HepG2 (cell line): ENCODE measurements at regions not wholly inside any gene's neighbourhood (a gene's known extent, or its start where the extent isn't known, plus 50 kb on each side); places are given as distances from the start of the nearest gene placed in this dataset.

Source experiments
- ATAC-seq: fragments of 200-7000 bp; cut with Tn5 transposase; 3 replicates; pipeline ENCODE4 v1.9.1; 2020; ENCODE audit warnings: mild to moderate bottlenecking, moderate library complexity
- BruUV-seq: library from RNA; stranded (reverse); fragments of 400-500 nt; replicated peaks from 2 replicates; lab custom pipeline; 2021; lab: Mats Ljungman, UMichigan
- CTCF ChIA-PET: fragments of 300-600 bp; formaldehyde crosslinking; extraction: SDS; loops from one replicate; lab custom pipeline; 2021; ENCODE audit warnings: low total read pairs, inconsistent platforms, low intra/inter-chr PET ratio; lab: Yijun Ruan, JAX
- POLR2A ChIA-PET: fragments of 350-600 bp; sonication (Branson Sonifier 250); formaldehyde crosslinking; loops from one replicate; lab custom pipeline; 2020; ENCODE audit warnings: antibody characterized with exemption, inconsistent platforms; lab: Yijun Ruan, JAX
- DNase-seq: peaks from one replicate; pipeline ENCODE4 v3.0.0-alpha.2; 2015; ENCODE audit warnings: low spot score
- FAIRE-seq: peaks from 3 replicates; lab custom pipeline; 2011; peaks lifted over from hg19 to GRCh38; lab: Jason Lieb, UNC
- H2AFZ ChIP-seq: one replicate; pipeline ENCODE4 v1.6.1; 2011; ENCODE audit warnings: low read length, inconsistent platforms
- H3K27ac ChIP-seq: fragments of 300-600 bp; 3 replicates; pipeline ENCODE4 v1.8.0; 2011; ENCODE audit warnings: mixed run types, mild to moderate bottlenecking, mixed read lengths, low read length, inconsistent platforms; ENCODE audit not compliant: insufficient read depth; ENCODE audit errors: extremely low read length
- H3K27me3 ChIP-seq, 2 experiments: fragments of 200-600 bp in 1 of 2; 2 replicates in 1 of 2; 3 replicates in 1 of 2; pipeline versions ENCODE4 v1.6.0 to v1.8.0; 2011; ENCODE audit warnings: low read length in 2 of 2, mild to moderate bottlenecking in 2 of 2, moderate library complexity in 2 of 2, inconsistent platforms in 1 of 2; ENCODE audit not compliant: insufficient read depth in 2 of 2, control insufficient read depth in 1 of 2
- H3K36me3 ChIP-seq, 2 experiments: fragments of 200-600 bp in 1 of 2; replicated peaks in 1 of 2; 2 replicates in 1 of 2; 3 replicates in 1 of 2; pipeline versions ENCODE4 v1.5.1 to v1.8.0; 2011; ENCODE audit warnings: low read length in 2 of 2, inconsistent platforms in 1 of 2; ENCODE audit not compliant: insufficient read depth in 2 of 2, control insufficient read depth in 1 of 2
- H3K4me1 ChIP-seq: 2 replicates; pipeline ENCODE4 v1.5.1; 2012; ENCODE audit warnings: low read length, inconsistent platforms; ENCODE audit not compliant: insufficient read depth
- H3K4me2 ChIP-seq: 2 replicates; pipeline ENCODE4 v1.6.0; 2011; ENCODE audit warnings: low read depth, low read length, inconsistent platforms
- H3K4me3 ChIP-seq, 3 experiments: fragments of 200-600 bp in 1 of 3; sonication (generic), shearing (Covaris generic) in 1 of 3; replicated peaks in 1 of 3; 2 replicates each; pipeline ENCODE4 v1.5.1; 2011 to 2016; ENCODE audit warnings: low read length in 3 of 3, inconsistent platforms in 2 of 3, low read depth in 2 of 3, mild to moderate bottlenecking in 2 of 3, control low read depth in 1 of 3, mixed read lengths in 1 of 3; ENCODE audit not compliant: insufficient read depth in 1 of 3
- H3K79me2 ChIP-seq: one replicate; pipeline ENCODE4 v1.6.1; 2011; ENCODE audit warnings: low read length, inconsistent platforms; ENCODE audit not compliant: insufficient read depth
- H3K9ac ChIP-seq: 2 replicates; pipeline ENCODE4 v1.6.0; 2011; ENCODE audit warnings: mild to moderate bottlenecking, low read depth, low read length, inconsistent platforms; ENCODE audit not compliant: insufficient read depth
- H3K9me3 ChIP-seq: 2 replicates; pipeline ENCODE4 v1.5.1; 2012; ENCODE audit warnings: mild to moderate bottlenecking, low read length
- H4K20me1 ChIP-seq: 2 replicates; pipeline ENCODE4 v1.6.0; 2011; ENCODE audit warnings: inconsistent platforms, mild to moderate bottlenecking, low read length, moderate library complexity; ENCODE audit not compliant: insufficient read depth
- ATF6 ChIP-seq: sonication (generic); formaldehyde crosslinking; conservative IDR thresholded peaks from 2 replicates; pipeline ENCODE4 v1.4.0; 2020; ENCODE audit warnings: missing genetic modification reagents
- ATF7-NPFF ChIP-seq: sonication (generic); formaldehyde crosslinking; IDR thresholded peaks from 2 replicates; pipeline ENCODE4 v1.8.1; 2023; ENCODE audit warnings: mild to moderate bottlenecking, low read depth, missing genetic modification reagents, moderate library complexity
- CC2D1A ChIP-seq: sonication (generic); formaldehyde crosslinking; IDR thresholded peaks from 2 replicates; pipeline ENCODE4 v1.8.1; 2023; ENCODE audit warnings: mild to moderate bottlenecking, missing genetic modification reagents
- FOXO1 ChIP-seq: sonication (generic); formaldehyde crosslinking; IDR thresholded peaks from 2 replicates; pipeline ENCODE4 v1.4.0; 2020; ENCODE audit warnings: missing genetic modification reagents
- LCORL ChIP-seq, 2 experiments: fragments of 450-650 bp in 1 of 2; sonication (generic) in 1 of 2; formaldehyde crosslinking in 1 of 2; IDR thresholded peaks; 2 replicates each; pipeline versions ENCODE4 v1.5.0 to v1.6.1; 2017 to 2020; ENCODE audit warnings: antibody characterized with exemption in 1 of 2, missing genetic modification reagents in 1 of 2
- PRMT3 ChIP-seq: sonication (generic); formaldehyde crosslinking; IDR thresholded peaks from 2 replicates; pipeline ENCODE4 v1.8.1; 2022; ENCODE audit warnings: low read depth, mild to moderate bottlenecking, moderate library complexity, missing genetic modification reagents, borderline replicate concordance
- ZNF609 ChIP-seq: sonication (generic); formaldehyde crosslinking; IDR thresholded peaks from 2 replicates; pipeline ENCODE4 v1.4.0; 2020; ENCODE audit warnings: mild to moderate bottlenecking, missing genetic modification reagents, borderline replicate concordance
- ZNF720 ChIP-seq: sonication (generic); formaldehyde crosslinking; IDR thresholded peaks from 2 replicates; pipeline ENCODE4 v1.4.0; 2020; ENCODE audit warnings: missing genetic modification reagents
- ZNF740 ChIP-seq: sonication (generic); formaldehyde crosslinking; IDR thresholded peaks from 2 replicates; pipeline ENCODE4 v1.4.0; 2020; ENCODE audit warnings: missing genetic modification reagents
- whole genome bisulfite sequencing: methylation state at CpG from one replicate; pipeline ENCODE4 v1.1.6; 2017; ENCODE audit warnings: low lambda C conversion rate; 5-methylcytosine and 5-hydroxymethylcytosine counted together
- in situ Hi-C: cut with HindIII; loops from 2 replicates; pipeline ENCODE4 v1.10.0; 2017; ENCODE audit warnings: low pct_unique_long_range_greater_than_20kb; ENCODE audit not compliant: extremely low pct_ligation_motif_present
- intact Hi-C: fragments of 100-400 bp; cut with micrococcal nuclease; formaldehyde crosslinking; loops from one replicate; pipeline ENCODE4 v1.10.0; 2022; ENCODE audit not compliant: unreplicated experiment

GRCh38 chr2:234670052-234670451 lies 173.2 kb upstream of the ARL4C start:
- H3K4me1 ChIP-seq, result peaks cover 43% of the 10 kb centered on the region
- no peaks in the 10 kb centered on the region for H3K36me3 ChIP-seq
- ChIA-PET POLR2A (interaction anchor here (0.8 to 1.0 kb wide), 5 partner anchors 8 to 211 kb away, joined by 3 to 7 read pairs (median 4); no protein-coding TSS in a partner anchor), CTCF (no interaction called here)
- DNase-seq (no peak), ATAC-seq (no peak), FAIRE-seq (no peak)
- in situ Hi-C loops, result no loop called here
- no peaks in the 10 kb centered on the region for H3K27me3 ChIP-seq
- over 99% methylated on average over 3 of the region's 3 CpGs for WGBS
- H3K9me3 ChIP-seq, result no peaks in the 10 kb centered on the region
- no peaks in the 10 kb centered on the region for H4K20me1 ChIP-seq
- H3K9ac ChIP-seq, result no peak overlapping the region
- no peak overlapping the region for H2AFZ ChIP-seq
- H3K27ac ChIP-seq, result no peak overlapping the region
- BruUV-seq, result no TSS peak
- intact Hi-C loops, result no loop called here
- no peak overlapping the region for H3K4me3 ChIP-seq
- no peak overlapping the region for H3K4me2 ChIP-seq
- TF ChIP-seq ATF7-NPFF (CRISPR knock-in tag) (no peak), ZNF609 (CRISPR knock-in tag) (no peak), PRMT3 (no peak), ATF6 (CRISPR knock-in tag) (no peak), ZNF720 (CRISPR knock-in tag) (no peak), ZNF740 (CRISPR knock-in tag) (no peak), FOXO1 (CRISPR knock-in tag) (no peak), CC2D1A (no peak), LCORL (IDR thresholded peaks at IDR 0.05) (no peak), LCORL (CRISPR knock-in tag; IDR thresholded peaks at IDR 0.05) (0 out of 2 replicates have a peak, but pooled peaks have one; percentile 0)
- H3K79me2 ChIP-seq, result no peaks in the 10 kb centered on the region
